COR-L47 (cell line): ENCODE measurements at regions not wholly inside any gene's neighbourhood (a gene's known extent, or its start where the extent isn't known, plus 50 kb on each side); places are given as distances from the start of the nearest gene placed in this dataset.

ENCODE experiments used
- DNase-seq: peaks from one replicate; lab custom pipeline; 2025; lab: John Stamatoyannopoulos, UW

GRCh38 chr13:84315527-84315926 lies 433.3 kb upstream of the SLITRK1 start:
- no peak for DNase-seq

- no peak for DNase-seq
Observed at GRCh38 chr13:84303035-84303434, 420.8 kb upstream of the SLITRK1 start.

GRCh38 chr13:84297251-84297650 lies 415.0 kb upstream of the SLITRK1 start:
- DNase-seq = no peak

- DNase-seq = no peak
Observed at GRCh38 chr13:84296401-84296800, 414.1 kb upstream of the SLITRK1 start.

- DNase-seq = no peak
Observed at GRCh38 chr13:84294576-84294975, 412.3 kb upstream of the SLITRK1 start.

- DNase-seq = no peak
Observed at GRCh38 chr13:84290386-84290785, 408.1 kb upstream of the SLITRK1 start.

- no peak for DNase-seq
Observed at GRCh38 chr13:84279166-84279565, 396.9 kb upstream of the SLITRK1 start.

- no peak for DNase-seq
Observed at GRCh38 chr13:84272877-84273562, 390.7 kb upstream of the SLITRK1 start.

GRCh38 chr13:84265257-84265764 lies 383.0 kb upstream of the SLITRK1 start:
- no peak for DNase-seq

- DNase-seq = no peak
Observed at GRCh38 chr13:84263354-84264069, 381.2 kb upstream of the SLITRK1 start.

- DNase-seq = no peak
Observed at GRCh38 chr13:84255226-84255797, 373.0 kb upstream of the SLITRK1 start.

- DNase-seq = no peak
Observed at GRCh38 chr13:84249463-84249862, 367.2 kb upstream of the SLITRK1 start.

GRCh38 chr13:84243340-84243739 lies 361.1 kb upstream of the SLITRK1 start:
- no peak for DNase-seq

GRCh38 chr13:84239032-84239431 lies 356.8 kb upstream of the SLITRK1 start:
- no peak for DNase-seq

- no peak for DNase-seq
Observed at GRCh38 chr13:84238381-84238780, 356.1 kb upstream of the SLITRK1 start.

GRCh38 chr13:84237143-84237542 lies 354.9 kb upstream of the SLITRK1 start:
- DNase-seq = no peak

GRCh38 chr13:84234416-84234815 lies 352.1 kb upstream of the SLITRK1 start:
- no peak for DNase-seq

GRCh38 chr13:84230568-84230967 lies 348.3 kb upstream of the SLITRK1 start:
- no peak for DNase-seq

- no peak for DNase-seq
Observed at GRCh38 chr13:84211048-84211447, 328.8 kb upstream of the SLITRK1 start.

GRCh38 chr13:84208246-84208910 lies 326.1 kb upstream of the SLITRK1 start:
- no peak for DNase-seq

GRCh38 chr13:84207509-84207908 lies 325.2 kb upstream of the SLITRK1 start:
- no peak for DNase-seq

GRCh38 chr13:84200971-84201370 lies 318.7 kb upstream of the SLITRK1 start:
- DNase-seq = no peak

- no peak for DNase-seq
Observed at GRCh38 chr13:84192125-84192524, 309.9 kb upstream of the SLITRK1 start.
